HCT116 (cell line): ENCODE measurements at regions not wholly inside any gene's neighbourhood (a gene's known extent, or its start where the extent isn't known, plus 50 kb on each side); places are given as distances from the start of the nearest gene placed in this dataset.

Experiments used
- CEBPB ChIP-seq: IDR thresholded peaks from 2 replicates; pipeline ENCODE4 v1.6.1; 2012; ENCODE audit warnings: low read depth
- EZH2phosphoT487 ChIP-seq: fragments of 200-600 bp; IDR thresholded peaks from 2 replicates; pipeline ENCODE4 v1.6.1; 2018; ENCODE audit warnings: antibody characterized with exemption, borderline replicate concordance
- JUND ChIP-seq: IDR thresholded peaks from 2 replicates; pipeline ENCODE4 v1.6.1; 2012
- POLR2AphosphoS5 ChIP-seq: IDR thresholded peaks from 2 replicates; pipeline ENCODE4 v1.6.1; 2011; ENCODE audit warnings: mild to moderate bottlenecking, low read depth, low read length, moderate library complexity
- RAD21 ChIP-seq: IDR thresholded peaks from 2 replicates; pipeline ENCODE4 v1.6.1; 2012; ENCODE audit warnings: low read depth, mild to moderate bottlenecking
- REST ChIP-seq: IDR thresholded peaks from 2 replicates; pipeline ENCODE4 v1.6.1; 2012; ENCODE audit warnings: low read depth
- SIN3A ChIP-seq: IDR thresholded peaks from 2 replicates; pipeline ENCODE4 v1.6.1; 2012; ENCODE audit warnings: low read depth
- SRF ChIP-seq: IDR thresholded peaks from 2 replicates; pipeline ENCODE4 v1.6.1; 2012; ENCODE audit warnings: low read depth
- YY1 ChIP-seq: IDR thresholded peaks from 2 replicates; pipeline ENCODE4 v1.6.1; 2011; ENCODE audit warnings: low read length, low read depth, moderate library complexity, mild to moderate bottlenecking; ENCODE audit not compliant: insufficient replicate concordance; ENCODE audit errors: extremely low read depth
- TF ChIP-seq, protein P1 (sequence below), 3 experiments: fragments of 200-600 bp in 1 of 3; sonication (generic) in 1 of 3; IDR thresholded peaks in 2 of 3; conservative IDR thresholded peaks in 1 of 3; 2 replicates each; pipeline ENCODE4 v1.5.1; 2012 to 2017; ENCODE audit warnings: low read depth in 2 of 3, low read length in 2 of 3, antibody characterized with exemption in 1 of 3, borderline replicate concordance in 1 of 3, control low read depth in 1 of 3, mild to moderate bottlenecking in 1 of 3, mixed read lengths in 1 of 3, mixed run types in 1 of 3, moderate library complexity in 1 of 3; ENCODE audit not compliant: insufficient read depth in 1 of 3

GRCh38 chrX:121103381-121103780, 56.0 kb downstream of the GLUD2 start:
- TF ChIP-seq SIN3A: no peak
- TF ChIP-seq, protein P1, sequence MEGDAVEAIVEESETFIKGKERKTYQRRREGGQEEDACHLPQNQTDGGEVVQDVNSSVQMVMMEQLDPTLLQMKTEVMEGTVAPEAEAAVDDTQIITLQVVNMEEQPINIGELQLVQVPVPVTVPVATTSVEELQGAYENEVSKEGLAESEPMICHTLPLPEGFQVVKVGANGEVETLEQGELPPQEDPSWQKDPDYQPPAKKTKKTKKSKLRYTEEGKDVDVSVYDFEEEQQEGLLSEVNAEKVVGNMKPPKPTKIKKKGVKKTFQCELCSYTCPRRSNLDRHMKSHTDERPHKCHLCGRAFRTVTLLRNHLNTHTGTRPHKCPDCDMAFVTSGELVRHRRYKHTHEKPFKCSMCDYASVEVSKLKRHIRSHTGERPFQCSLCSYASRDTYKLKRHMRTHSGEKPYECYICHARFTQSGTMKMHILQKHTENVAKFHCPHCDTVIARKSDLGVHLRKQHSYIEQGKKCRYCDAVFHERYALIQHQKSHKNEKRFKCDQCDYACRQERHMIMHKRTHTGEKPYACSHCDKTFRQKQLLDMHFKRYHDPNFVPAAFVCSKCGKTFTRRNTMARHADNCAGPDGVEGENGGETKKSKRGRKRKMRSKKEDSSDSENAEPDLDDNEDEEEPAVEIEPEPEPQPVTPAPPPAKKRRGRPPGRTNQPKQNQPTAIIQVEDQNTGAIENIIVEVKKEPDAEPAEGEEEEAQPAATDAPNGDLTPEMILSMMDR (IDR thresholded peaks at IDR 0.05 in 2 of 3, conservative IDR thresholded peaks at IDR 0.05 in 1 of 3; ENCODE audit: borderline replicate concordance in 1 of 3, insufficient read depth in 1 of 3, low read depth in 2 of 3, low read length in 2 of 3): no peak
- TF ChIP-seq YY1: no peak
- no peak for TF ChIP-seq CEBPB
- no peak for TF ChIP-seq EZH2phosphoT487
- TF ChIP-seq REST: no peak
- TF ChIP-seq JUND: no peak
- no peak for TF ChIP-seq SRF
- no peak for TF ChIP-seq POLR2AphosphoS5
- no peak for TF ChIP-seq RAD21
